ENCODE measurements at regions not wholly inside any gene's neighbourhood (a gene's known extent, or its start where the extent isn't known, plus 50 kb on each side); places are given as distances from the start of the nearest gene placed in this dataset.

DNA sequence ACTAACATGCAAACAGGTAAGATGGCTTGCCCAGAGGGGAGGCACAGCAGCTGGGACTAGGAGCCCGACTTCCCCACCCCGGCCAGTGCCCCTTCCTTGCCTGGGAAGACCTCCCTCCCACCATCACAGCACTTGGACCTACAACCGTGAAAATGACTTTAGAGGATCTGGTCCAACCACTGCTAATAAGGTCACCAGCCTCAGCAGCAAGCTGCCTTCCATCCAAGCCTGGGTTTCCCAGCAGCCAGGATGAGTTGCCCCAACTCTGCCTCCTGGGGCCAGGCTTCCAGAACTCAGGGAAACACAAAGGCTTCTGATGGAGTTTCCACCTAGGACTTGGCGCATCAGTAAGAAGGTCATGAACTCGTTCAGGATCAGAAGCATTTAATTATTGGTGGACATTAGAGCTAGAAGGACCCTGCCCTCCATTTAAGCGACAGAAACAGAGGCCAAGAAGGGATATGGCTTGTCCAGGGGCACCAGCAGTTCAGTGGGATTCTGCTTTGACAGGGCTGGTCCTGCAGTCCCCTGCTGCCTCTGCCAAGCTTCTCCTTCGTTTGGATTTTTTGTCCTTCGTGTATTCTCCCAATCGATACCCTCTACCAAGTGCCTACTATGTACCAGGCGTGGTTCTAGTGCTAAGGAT is 403.0 kb upstream of the ID2 start:
- no peaks in the 10 kb centered on the region for H3K27me3 ChIP-seq (replicated peaks; ENCODE audit: control insufficient read depth, insufficient read depth, low read length)
- no peaks in the 10 kb centered on the region for H3K36me3 ChIP-seq (ENCODE audit: control insufficient read depth, insufficient read depth, low read length)
- TF ChIP-seq, protein P1, sequence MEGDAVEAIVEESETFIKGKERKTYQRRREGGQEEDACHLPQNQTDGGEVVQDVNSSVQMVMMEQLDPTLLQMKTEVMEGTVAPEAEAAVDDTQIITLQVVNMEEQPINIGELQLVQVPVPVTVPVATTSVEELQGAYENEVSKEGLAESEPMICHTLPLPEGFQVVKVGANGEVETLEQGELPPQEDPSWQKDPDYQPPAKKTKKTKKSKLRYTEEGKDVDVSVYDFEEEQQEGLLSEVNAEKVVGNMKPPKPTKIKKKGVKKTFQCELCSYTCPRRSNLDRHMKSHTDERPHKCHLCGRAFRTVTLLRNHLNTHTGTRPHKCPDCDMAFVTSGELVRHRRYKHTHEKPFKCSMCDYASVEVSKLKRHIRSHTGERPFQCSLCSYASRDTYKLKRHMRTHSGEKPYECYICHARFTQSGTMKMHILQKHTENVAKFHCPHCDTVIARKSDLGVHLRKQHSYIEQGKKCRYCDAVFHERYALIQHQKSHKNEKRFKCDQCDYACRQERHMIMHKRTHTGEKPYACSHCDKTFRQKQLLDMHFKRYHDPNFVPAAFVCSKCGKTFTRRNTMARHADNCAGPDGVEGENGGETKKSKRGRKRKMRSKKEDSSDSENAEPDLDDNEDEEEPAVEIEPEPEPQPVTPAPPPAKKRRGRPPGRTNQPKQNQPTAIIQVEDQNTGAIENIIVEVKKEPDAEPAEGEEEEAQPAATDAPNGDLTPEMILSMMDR (IDR thresholded peaks at IDR 0.05; ENCODE audit: insufficient read depth, low read length, poor library complexity, severe bottlenecking), result no peak
- no peak for DNase-seq (ENCODE audit: extremely low read depth, insufficient read length)
- H3K4me3 ChIP-seq (replicated peaks; ENCODE audit: low read depth, low read length), result no peak overlapping the region

DNA sequence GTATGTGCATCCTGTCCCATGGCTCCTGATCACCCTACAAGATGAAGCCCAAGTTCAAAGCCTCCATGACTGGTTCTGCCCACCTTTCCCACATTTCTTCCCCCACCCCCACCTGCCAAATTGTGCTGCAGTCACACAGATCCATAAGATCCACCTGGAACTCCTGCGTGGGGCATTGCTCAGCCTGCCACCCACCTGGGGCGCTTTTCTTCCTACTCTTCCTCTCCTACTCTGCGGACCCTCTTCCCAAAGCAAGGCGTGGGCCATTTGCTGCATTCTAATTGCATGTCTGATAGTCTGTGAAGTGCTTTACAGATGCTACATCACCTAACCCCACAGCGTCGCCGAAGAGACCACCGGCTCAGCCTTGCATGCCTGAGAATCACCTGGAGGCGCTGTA is 402.4 kb upstream of the ID2 start:
- H3K4me3 ChIP-seq (replicated peaks; ENCODE audit: low read depth, low read length), result no peak overlapping the region
- TF ChIP-seq, protein P1 (IDR thresholded peaks at IDR 0.05; ENCODE audit: insufficient read depth, low read length, poor library complexity, severe bottlenecking), result no peak
- DNase-seq (ENCODE audit: extremely low read depth, insufficient read length), result no peak
- no peaks in the 10 kb centered on the region for H3K36me3 ChIP-seq (ENCODE audit: control insufficient read depth, insufficient read depth, low read length)
- H3K27me3 ChIP-seq (replicated peaks; ENCODE audit: control insufficient read depth, insufficient read depth, low read length), result no peaks in the 10 kb centered on the region

DNA sequence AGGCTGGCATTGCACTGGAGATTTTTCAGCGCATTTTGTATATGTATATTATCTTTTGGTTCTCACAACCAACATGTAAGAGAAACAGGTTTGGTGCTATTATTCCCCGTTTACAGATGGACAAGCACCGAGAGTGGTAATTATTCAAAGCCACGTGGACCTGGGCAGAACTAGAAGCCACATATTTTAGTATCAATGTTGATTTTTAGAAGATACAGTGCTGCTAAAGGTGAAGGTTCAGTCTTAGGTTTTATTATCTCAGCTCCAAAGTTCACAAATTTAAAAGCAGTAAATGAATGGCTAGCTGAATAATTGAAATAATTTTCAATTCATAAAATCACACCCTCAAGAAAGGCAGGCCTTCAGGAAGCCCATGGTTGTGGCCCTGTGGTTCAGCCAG is 400.6 kb upstream of the ID2 start:
- H3K4me3 ChIP-seq (replicated peaks; ENCODE audit: low read depth, low read length), result no peak overlapping the region
- DNase-seq (ENCODE audit: extremely low read depth, insufficient read length), result no peak
- TF ChIP-seq, protein P1 (IDR thresholded peaks at IDR 0.05; ENCODE audit: insufficient read depth, low read length, poor library complexity, severe bottlenecking), result no peak
- H3K27me3 ChIP-seq (replicated peaks; ENCODE audit: control insufficient read depth, insufficient read depth, low read length), result no peaks in the 10 kb centered on the region
- no peaks in the 10 kb centered on the region for H3K36me3 ChIP-seq (ENCODE audit: control insufficient read depth, insufficient read depth, low read length)

DNA sequence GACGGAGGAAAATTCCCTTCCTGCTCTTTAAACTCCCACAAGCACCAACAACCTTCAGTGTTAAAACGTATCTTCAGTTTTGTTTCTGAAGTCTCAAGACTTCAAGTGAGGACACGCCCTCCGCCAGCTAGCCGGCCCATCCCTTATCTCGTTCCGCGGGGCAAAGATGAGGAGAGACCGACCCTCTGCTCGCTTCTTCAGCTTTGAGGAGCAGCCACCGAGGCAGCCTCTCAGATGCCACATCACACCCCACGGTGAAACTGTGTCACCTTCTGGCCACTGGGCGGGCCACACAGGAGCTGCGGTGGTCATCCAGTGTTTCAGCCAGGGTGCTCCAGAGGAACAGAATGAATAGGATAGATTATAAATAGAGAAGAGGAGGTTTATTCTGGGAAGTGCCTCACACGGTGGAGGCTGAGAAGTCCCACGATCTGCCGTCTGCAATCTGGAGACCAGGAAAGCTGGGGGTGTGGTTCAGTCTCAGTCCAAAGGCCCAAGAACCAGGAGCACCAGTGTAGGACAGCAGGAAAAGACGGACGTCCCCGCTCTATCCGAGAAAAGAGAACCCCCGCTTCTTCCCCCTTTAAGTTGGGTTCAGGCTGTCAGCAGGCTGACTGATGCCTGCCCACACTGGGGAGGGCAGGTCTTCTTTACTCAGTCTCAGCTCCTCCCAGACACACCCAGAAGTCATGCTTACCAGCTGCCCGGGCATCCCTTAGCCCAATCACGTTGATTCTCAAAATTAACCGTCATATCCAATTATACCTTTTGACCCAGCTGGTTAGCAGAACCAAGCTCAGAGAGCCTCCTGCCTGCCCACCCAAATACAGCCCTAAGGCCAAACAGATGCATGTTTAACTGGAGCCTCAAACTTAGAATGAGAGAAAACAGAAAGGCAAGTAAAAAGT is 399.7 kb upstream of the ID2 start:
- H3K27me3 ChIP-seq (replicated peaks; ENCODE audit: control insufficient read depth, insufficient read depth, low read length), result no peaks in the 10 kb centered on the region
- TF ChIP-seq, protein P1 (IDR thresholded peaks at IDR 0.05; ENCODE audit: insufficient read depth, low read length, poor library complexity, severe bottlenecking), result no peak
- no peak for DNase-seq (ENCODE audit: extremely low read depth, insufficient read length)
- no peaks in the 10 kb centered on the region for H3K36me3 ChIP-seq (ENCODE audit: control insufficient read depth, insufficient read depth, low read length)
- no peak overlapping the region for H3K4me3 ChIP-seq (replicated peaks; ENCODE audit: low read depth, low read length)

DNA sequence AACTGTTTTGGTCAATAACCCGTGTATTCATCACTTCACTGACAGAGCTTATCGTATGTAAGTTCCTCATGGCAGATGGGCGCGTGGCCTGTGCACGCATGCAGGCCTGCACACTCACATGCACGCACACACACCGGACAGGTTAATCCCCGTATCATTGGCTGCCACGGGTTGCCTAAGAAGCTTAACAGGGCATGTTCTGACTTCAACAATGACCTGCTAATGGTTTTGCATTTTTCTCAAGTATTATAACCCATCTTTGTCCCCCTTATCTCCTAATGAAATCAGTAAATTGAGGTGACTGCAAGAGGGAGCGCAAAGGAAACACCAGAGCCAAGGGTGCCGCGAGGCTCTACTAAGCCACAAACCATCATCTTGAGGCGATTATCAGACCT is 399.0 kb upstream of the ID2 start:
- no peak for DNase-seq (ENCODE audit: extremely low read depth, insufficient read length)
- no peaks in the 10 kb centered on the region for H3K27me3 ChIP-seq (replicated peaks; ENCODE audit: control insufficient read depth, insufficient read depth, low read length)

More for the DNA sequence above, 399.0 kb upstream of the ID2 start:
- Histone ChIP-seq H3K4me3 (replicated peaks; ENCODE audit: low read depth, low read length) (no peak overlapping the region), H3K36me3 (ENCODE audit: control insufficient read depth, insufficient read depth, low read length) (no peaks in the 10 kb centered on the region)
- TF ChIP-seq, protein P1 (IDR thresholded peaks at IDR 0.05; ENCODE audit: insufficient read depth, low read length, poor library complexity, severe bottlenecking), result no peak
